WERI-Rb-1 (cell line): ENCODE measurements at regions not wholly inside any gene's neighbourhood (a gene's known extent, or its start where the extent isn't known, plus 50 kb on each side); places are given as distances from the start of the nearest gene placed in this dataset.

Experiments
- DNase-seq: peaks from one replicate; pipeline ENCODE4 v3.0.0-alpha.2; 2020
- H3K27ac ChIP-seq: fragments of 250-450 bp; sonication (Bioruptor Pico); 2 replicates; pipeline ENCODE4 v1.5.1; 2020; ENCODE audit warnings: mild to moderate bottlenecking, moderate library complexity
- H3K27me3 ChIP-seq: fragments of 250-450 bp; sonication (Bioruptor Pico); 2 replicates; pipeline ENCODE4 v1.5.1; 2021; ENCODE audit warnings: mild to moderate bottlenecking, low read depth, moderate library complexity; ENCODE audit not compliant: insufficient read depth, severe bottlenecking
- H3K36me3 ChIP-seq: fragments of 250-450 bp; sonication (Bioruptor Pico); 2 replicates; pipeline ENCODE4 v1.5.1; 2020; ENCODE audit warnings: mild to moderate bottlenecking, moderate library complexity
- H3K4me3 ChIP-seq: 2 replicates; pipeline ENCODE4 v1.5.1; 2011; ENCODE audit warnings: low read depth, mild to moderate bottlenecking, control low read depth, low read length
- H3K9me3 ChIP-seq: fragments of 250-450 bp; sonication (Bioruptor Pico); 2 replicates; pipeline ENCODE4 v1.5.1; 2021; ENCODE audit warnings: mild to moderate bottlenecking, moderate library complexity; ENCODE audit not compliant: severe bottlenecking
- CTCF ChIP-seq: IDR thresholded peaks from 2 replicates; pipeline ENCODE4 v1.5.1; 2011; ENCODE audit warnings: low read depth, mild to moderate bottlenecking, control low read depth, inconsistent platforms, low read length

- Histone ChIP-seq H3K27ac (no peak overlapping the region), H3K36me3 (no peaks in the 10 kb centered on the region), H3K4me3 (no peak overlapping the region), H3K9me3 (peaks cover 17% of the 10 kb centered on the region), H3K27me3 (no peaks in the 10 kb centered on the region)
- DNase-seq = no peak
- no peak for TF ChIP-seq CTCF
These were observed 82.0 kb upstream of the PCAT7 start for GRCh38 chr9:94472806-94473360.

GRCh38 chr9:94478755-94479730 is 75.8 kb upstream of the PCAT7 start:
- no peak overlapping the region for H3K27ac ChIP-seq
- H3K9me3 ChIP-seq = peaks cover 5% of the 10 kb centered on the region
- no peaks in the 10 kb centered on the region for H3K27me3 ChIP-seq
- H3K36me3 ChIP-seq = no peaks in the 10 kb centered on the region
- no peak for TF ChIP-seq CTCF
- H3K4me3 ChIP-seq = no peak overlapping the region
- no peak for DNase-seq

GRCh38 chr9:94479757-94480156 is 75.1 kb upstream of the PCAT7 start:
- no peak overlapping the region for H3K4me3 ChIP-seq
- H3K27me3 ChIP-seq = no peaks in the 10 kb centered on the region
- H3K36me3 ChIP-seq = no peaks in the 10 kb centered on the region
- DNase-seq = no peak
- H3K27ac ChIP-seq = no peak overlapping the region
- TF ChIP-seq CTCF = no peak
- peaks cover 5% of the 10 kb centered on the region for H3K9me3 ChIP-seq

GRCh38 chr9:94480205-94480604 is 74.7 kb upstream of the PCAT7 start:
- Histone ChIP-seq H3K4me3 (no peak overlapping the region), H3K9me3 (peaks cover 5% of the 10 kb centered on the region), H3K36me3 (no peaks in the 10 kb centered on the region), H3K27ac (no peak overlapping the region), H3K27me3 (no peaks in the 10 kb centered on the region)
- no peak for DNase-seq
- TF ChIP-seq CTCF = no peak

- Histone ChIP-seq H3K9me3 (peaks cover 5% of the 10 kb centered on the region), H3K27ac (no peak overlapping the region), H3K27me3 (no peaks in the 10 kb centered on the region), H3K36me3 (no peaks in the 10 kb centered on the region), H3K4me3 (no peak overlapping the region)
- no peak for TF ChIP-seq CTCF
- no peak for DNase-seq
These were observed 72.8 kb upstream of the PCAT7 start for GRCh38 chr9:94482110-94482509.
